Stimulated activated CD4-positive, alpha-beta T cell treated with anti-CD3 and anti-CD28 coated beads, TNF-alpha, amount 100 ng/mL, for 48 hours (primary cell): ENCODE measurements at regions not wholly inside any gene's neighbourhood (a gene's known extent, or its start where the extent isn't known, plus 50 kb on each side); places are given as distances from the start of the nearest gene placed in this dataset.

Experiments used
- DNase-seq, 3 donors: peaks; one replicate each; pipeline ENCODE4 v3.0.0-alpha.2; 2020; ENCODE audit warnings: low read depth in 3 of 3

DNA sequence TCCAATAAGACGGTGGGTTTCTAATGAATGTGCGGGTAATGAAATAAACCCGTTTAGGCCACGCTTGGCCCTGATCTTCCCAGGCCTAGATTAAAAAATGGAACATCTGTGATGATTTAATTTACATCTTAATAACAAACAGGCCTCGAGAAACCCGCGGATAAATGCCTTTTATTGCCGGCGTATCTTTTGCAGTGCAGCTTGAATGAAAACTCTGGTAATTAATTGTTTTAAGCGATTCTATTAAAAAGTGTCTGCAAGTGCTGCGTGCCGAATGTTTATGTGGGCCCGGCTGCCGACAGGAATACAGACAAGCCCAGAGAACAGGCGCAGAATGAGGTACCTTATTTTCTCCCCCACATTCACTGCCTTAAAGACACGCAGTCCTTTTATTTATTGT, 420.7 kb downstream of the MN1 start:
- DNase-seq = no peak

DNA sequence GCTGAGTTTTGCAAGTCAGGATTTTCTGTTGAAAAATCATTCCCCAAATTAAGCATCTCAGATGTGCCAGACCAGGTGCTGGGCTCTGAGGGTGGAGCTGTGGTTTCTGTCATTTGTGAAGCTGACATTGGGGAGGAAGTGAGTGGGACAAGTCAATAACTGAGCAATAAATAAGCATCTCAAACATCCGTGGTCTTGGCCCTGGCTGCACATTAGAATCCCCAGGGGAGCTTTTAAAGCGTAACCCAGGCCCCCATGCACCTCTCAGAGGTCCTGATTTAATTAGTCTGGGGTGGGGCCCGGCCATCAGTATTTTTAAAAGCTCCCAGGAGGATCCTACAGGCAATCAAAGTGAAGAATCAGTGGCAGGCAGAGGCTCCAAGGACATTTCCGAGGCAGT, 420.0 kb downstream of the MN1 start:
- DNase-seq = no peak

DNA sequence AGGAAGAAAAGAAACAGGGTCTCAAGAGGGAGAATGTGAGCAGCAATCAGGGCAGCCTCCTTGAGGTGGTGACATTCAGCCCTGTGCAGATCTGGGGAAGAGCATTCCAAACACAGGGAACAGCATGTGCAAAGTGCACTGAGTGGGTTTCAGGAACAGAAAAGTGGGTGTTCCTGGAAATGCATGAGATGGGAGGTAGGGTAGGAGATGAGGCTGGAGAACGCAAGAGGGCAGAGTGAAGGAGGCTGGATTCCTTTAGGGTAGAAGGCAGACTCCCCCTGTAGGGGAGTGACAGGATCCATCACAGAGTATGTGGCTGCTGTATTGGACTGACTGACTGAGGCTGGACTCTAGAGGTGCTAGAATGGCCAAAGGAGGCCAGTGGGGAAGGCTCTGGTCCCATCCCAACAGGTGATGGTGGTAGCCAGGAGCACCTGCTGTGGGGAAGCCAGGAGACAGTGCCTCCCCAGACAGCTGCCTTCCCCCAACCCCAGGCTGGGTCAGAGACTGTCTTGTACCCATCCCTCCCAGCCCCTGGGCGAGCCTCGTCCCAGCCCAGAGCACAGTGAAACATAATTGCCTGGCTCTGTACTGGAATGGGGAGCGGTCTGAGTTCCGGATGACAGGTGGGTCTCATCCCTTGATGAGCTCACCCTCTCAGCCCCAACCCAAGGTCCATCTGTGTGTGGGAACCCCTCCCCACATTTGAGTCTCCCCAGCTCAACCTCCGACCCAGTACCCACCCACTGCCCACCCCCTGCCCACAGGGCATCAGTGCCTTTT, 419.4 kb downstream of the MN1 start:
- no peak for DNase-seq

DNA sequence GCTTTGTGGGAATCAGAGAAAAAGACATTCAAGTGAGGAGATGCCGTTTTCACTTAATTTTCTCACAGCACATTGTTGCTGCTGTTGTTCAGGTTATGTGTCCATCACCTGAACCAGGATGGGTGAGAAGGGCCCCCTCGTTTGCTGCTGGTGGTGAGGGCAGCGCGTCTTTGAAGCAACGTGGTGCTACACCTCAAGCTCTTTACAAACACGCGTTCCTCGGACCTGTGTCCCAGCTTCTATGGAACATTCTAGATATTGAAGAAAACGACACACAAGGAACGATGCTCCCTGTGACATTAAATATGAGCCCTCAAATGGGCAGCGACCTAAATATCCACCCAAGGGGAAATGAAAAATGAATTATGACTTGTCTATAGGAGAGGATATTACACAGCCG, 418.6 kb downstream of the MN1 start:
- DNase-seq = no peak

DNA sequence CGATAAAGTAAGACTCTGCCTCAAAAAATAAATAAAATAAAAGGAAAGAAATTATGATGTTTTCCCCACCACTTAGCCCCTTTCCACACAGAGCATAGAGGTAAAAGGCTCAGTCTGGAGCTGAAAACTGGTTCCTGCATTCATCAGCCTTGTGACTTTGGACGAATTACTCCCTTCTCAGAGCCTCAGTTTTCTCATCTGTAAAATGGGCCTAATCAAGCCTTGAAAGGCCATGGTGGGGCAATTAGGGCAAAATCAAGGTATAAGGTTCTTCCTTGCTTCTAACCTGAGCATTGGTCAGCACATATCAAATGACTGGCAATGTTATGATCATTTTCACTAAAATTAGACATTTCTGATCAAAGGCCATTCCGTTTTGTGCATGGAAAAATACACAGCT, 417.7 kb downstream of the MN1 start:
- no peak for DNase-seq

DNA sequence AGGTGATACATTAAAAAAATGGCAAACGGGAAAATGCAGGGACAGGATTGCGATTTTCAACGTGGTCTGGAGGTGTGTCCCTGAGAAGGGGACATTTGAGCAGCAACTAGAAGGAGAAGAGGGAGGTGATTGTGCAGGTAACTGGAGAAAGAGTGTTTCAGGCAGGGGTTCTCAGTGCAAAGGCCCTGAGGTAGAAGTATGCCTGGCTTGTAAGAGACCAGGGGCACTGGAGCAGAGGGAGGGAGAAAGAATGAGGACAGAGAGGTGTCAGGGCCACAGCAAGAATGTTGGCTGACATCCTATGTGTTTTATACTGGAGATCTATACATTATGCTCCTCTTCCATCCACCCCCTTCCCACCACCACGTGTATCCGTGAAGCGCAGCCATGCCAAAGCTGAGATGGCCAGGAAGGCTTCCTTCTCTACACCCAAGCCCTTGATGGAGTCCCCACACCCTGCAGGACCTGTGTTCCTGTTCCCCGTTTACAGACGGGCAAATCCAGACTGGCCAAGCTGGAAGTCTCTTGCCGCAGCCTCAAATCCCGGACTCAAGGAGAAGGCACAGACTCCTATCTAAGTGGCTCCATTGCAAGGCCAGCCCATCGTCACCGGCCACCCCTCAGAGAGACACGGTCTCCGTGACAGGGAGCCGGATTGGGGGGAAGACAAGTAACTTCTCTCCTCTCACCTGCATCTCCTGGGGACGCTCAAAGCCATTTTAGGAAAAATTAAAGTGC, 416.1 kb downstream of the MN1 start:
- no peak for DNase-seq

DNA sequence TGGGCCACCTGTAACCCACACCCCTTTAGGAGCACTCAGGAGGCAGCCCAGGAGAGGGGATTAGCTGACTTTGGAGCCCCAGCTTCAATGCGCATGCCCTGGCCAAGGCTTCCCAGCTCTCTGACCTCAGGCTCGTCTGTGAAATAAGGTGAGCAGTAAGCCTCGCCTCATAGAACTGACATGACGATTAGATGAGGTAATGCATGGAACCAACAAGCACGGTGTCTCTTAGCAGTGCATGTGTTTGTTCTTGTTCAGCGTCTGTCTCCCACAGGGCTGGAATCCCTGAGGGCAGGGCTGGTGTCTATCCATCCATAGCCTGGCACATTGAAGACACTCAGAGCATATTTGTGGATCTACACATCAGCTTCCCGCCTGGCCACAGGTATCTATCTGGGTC, 415.4 kb downstream of the MN1 start:
- DNase-seq = no peak

DNA sequence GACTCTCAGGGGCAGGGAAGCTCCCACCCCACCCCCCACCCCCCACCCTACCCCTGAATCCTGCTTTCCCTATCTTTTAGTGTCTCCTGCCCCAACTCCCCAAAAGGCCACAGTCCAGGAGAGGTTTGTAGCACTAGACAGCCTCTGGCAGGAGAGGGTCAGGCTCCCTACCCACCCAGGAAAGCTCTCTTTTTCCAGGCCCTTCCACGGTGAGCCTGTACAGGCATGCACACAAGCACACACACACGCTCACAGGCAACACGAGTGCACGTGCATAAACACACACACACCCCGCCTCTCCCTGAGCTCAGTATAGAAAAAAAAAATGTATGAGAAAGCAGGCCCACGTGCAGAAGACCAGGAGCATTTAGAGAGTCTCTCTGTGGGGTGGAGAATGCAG, 414.0 kb downstream of the MN1 start:
- no peak for DNase-seq

DNA sequence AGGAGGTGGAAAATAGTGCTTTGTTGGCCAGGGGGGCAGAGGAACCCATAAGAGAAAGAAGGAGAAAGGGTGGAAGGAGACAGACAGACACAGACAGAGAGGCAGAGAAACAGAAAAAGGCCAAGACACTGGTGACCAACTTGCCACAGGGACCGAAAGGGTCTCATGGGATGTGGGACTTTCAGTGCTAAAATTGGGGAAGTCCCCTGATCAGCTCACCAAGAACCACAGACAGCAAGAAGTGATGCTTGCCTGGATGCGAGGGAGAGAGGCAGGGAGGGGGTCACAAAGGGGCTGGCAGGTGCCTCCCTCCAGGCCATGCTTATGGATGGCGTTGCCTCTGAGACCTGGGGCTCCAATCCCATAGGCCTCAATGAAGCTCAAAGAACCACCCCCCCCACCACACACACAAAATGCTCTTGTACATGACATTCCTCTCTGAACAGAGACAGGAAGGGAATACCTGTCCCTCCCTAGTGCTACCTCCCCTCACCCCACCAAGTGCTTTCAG, 413.4 kb downstream of the MN1 start:
- no peak for DNase-seq

DNA sequence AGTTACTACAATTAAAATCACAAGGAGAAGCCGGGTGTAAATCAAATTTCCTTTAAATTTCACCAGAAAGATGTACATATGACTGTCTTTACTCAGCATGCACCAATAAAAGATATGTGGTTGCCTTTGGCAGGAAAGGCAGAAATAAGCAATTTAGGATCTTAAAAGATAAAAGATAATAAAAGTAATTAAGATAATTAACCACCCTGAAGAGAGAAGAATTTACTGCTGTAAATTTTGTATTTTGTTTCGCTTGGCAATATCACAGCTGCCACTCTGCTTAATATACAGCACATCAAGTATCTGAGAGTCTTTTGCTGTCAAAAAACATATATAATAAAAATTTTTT, 411.9 kb downstream of the MN1 start:
- DNase-seq = no peak

DNA sequence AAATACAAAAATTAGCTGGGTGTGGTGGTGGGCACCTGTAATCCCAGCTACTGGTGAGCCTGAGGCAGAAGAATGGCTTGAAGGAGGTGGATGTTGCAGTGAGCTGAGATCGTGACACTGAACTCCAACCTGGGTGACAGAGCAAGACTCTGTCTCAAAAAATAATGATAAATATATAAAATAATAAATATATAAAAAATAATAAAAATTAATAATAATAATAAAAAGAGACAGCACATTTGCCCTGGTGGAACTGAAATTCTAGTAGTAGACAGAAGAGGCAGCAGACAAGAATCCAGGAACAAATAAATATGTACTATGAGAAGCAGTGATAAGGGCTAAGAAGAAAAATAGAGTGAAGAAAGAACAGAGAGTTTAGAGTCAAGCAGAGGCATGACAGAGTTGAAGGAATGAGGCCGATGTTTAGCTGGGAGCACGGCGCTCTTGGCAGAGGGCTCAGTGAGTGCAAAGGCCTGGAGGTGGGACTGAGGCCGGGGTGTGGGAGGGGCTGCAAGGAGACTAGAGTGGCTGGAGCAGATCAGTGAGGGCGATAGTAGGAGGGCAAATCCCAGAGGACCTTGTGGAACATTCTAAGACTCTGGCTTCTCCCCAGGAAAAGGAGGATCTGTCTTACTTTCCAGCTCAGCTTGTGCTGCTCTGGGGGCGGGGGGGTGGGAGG, 410.3 kb downstream of the MN1 start:
- DNase-seq = no peak

DNA sequence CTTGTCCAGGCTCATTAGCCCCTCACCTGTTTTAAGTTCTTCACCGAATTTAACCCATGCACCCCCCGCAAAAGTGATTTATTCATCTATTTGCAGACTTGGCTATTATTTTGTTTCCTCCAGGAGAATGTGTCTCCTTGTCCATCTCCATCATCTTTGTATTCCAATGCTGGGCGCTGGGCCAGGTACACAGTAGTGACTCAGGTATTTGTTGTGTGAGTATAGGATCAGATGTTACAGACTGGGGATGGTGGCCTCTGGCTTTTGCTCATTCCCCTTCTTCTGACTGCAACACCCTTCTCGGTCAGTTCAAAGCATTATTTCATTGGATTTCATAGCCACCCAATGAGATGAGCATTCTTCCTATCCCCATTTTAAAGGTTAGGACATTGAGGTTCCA, 408.2 kb downstream of the MN1 start:
- DNase-seq = no peak

DNA sequence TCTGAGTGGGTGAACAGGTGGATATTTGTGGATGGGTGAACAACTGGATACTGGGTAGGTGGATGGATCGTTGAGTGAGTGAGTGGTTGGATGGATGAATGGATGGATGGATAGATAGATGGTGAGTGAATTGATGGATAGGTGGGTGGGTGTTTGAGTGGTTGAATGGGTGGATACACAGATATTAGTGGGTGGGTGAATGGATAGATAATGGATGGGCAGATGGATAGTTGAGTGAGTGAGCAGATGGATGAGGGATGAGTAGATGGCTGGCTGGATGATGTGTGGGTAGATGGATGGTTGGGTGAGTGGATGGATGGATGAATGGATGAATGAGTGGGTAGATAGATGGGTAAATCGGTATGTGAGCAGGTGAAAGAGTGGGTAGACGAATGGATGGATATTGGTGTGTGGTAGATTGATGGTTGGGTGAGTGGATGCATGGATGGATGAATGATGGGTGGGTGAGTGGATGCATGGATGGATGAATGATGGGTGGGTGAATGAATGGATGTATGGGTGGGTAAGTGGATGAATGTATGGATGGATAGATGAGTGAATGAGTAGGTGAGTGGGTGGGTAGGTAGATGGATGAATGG, 406.7 kb downstream of the MN1 start:
- no peak for DNase-seq

DNA sequence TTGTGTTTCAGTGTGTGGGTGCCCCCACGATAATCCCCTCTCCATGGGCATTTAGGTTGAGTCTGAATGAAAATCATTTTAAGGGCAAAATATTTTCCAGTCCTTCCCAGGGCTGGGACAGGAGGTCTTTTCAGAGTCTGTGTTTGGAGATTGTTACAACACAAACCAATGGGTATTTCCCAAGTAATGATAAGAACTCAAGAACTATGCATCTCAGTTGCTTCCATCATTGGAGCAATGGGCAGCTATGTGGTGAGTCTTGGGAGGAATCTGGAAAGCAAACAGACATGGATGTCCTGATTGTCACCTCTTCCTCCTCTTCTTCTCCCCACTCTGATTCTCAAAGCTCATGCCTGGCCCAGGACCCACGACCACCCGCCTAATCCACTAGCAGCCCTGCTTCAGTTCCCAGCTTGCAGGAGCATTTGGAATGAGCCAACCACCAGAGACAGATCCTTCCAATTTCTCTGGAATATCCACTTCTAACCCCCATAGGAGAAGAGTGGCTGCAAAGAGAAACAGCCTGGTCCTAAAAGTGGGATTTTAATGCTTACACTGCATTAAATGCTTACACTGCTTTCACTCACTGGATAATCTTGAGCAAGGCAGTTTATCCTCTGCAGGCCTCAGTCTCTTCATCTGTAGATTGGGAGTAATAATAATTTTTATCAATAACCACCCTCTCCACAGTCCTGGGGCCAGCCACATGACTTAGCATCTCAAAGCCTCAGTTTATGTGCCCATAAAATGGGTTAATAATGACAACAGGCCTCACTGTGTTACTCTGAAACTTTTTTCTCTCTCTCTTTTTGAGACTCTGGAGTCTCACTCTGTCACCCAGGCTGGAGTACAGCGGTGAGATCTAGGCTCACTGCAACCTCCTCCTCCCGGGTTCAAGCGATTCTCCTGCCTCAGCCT, 404.3 kb downstream of the MN1 start:
- DNase-seq = no peak

DNA sequence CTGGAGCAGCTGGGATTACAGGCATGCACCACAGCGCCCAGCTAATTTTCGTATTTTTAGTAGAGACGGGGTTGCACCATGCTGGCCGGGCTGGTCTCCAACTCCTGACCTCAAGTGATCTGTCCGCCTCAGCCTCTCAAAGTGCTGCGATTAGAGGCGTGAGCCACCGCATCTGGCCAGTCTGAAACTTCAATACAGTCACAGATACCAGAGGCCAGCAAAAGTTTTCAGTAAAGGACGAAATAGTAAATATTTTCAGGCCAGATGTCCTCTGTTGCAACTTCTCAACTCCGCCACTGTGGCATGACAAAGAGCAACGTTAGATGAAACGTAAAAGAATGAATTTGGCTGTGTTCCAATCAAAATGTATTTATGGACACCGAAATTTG, 403.6 kb downstream of the MN1 start:
- DNase-seq = no peak

DNA sequence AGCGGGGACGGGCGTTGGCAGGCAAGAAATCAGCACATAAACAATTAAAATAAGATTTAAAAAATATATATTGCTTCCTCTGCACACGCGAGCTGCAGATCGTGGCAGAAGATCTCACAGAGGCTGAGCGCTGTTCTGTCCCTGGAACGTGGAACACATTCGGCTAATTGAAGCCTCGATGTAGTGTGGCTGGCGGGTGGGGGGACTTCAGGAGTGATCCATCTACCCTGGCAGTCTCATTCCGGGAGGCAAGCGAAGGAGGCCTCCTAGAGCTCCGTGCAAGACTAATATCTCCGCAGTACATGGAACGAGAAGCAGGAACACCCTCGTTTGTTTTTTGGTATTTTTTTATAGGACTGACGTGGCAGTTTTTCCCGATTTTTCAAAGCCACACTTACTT, 402.4 kb downstream of the MN1 start:
- DNase-seq = no peak

DNA sequence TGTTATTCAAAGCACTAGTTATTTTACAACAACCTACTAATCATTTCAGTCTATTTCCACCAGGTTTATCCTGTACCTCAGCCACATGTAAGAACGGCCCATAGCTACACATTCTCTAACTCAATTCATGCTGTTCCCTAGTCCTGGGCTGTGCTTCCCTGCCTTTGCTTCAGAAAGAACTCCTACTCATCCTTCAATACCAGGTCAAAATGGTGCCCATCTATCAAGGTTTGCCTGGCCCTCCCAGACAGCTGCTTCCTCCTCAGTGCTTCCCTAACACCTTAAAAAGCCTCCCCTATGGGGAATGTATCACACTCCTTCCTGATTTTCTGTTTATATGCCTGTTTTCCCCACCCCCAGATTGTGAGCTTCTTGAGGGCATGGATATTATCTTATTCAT, 400.7 kb downstream of the MN1 start:
- DNase-seq = no peak

DNA sequence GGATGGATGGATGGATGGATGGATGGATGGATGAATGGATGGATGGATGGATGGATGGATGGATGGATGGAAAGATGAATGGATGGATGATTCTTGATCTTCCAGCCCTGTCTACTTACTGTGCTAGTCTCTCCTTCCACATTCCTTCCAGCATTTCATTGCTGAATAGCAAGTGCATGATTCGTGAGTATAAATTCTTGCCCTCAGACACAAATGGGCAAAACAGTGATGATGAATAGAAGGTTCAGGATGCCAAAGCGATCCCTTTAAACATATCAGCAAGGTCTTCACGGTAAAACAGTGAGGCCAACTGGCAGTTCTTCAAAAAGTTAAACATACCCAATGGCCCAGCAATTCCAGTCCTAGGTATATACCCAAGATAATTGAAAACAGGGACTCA, 400.2 kb downstream of the MN1 start:
- no peak for DNase-seq

DNA sequence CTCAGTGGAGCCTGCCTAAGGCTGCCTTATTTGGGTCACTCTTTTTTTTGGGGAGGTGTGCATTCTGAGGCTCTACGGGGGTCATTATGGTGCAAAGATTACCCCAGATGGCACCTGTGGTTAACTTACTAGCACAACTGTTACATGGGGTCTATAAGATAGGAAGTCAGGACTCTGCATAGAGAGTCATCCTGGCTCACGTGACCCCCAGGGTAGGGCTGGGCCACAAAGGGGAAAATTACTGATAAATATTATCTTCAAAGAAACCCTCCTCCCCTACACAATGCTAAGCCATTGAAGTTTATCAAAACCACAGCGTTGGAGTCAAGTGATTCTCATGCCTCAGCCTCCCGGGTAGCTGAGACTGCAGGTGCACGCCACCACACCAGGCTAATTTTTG, 397.1 kb downstream of the MN1 start:
- DNase-seq = no peak

DNA sequence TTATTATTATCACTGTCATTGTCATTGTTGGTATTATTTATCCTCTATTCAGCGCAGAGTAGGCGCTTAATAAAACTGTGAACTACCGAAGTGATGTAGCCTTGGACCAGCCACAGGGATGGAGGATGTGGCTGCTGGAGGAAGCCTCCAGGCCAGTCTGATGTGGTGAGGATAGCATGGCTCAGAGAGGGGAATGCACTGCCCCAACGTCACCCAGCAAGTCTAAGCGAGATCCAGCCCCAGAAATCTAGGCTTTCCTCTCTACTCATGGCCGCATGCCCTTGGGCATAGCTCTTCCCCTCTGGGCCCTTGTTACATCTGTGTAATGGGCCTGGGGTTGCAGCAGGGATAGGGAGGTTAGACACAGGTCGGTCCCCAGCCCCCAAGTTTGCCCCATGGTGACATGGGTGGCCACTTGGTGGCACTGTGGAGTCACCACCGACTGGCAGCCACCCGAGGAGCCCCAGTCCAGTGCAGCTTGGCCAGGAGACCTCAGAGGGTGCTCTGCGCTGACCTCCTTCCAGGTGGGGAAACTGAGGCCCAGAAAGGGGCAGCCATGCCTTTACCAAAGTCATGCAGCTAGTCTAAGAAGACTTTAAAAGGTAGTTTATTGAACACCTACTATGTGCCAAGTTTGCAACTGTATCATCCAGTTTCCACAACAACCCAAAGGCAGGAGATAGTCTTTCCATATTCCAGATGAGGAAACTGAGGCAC, 395.7 kb downstream of the MN1 start:
- peak in 1 of 3 donors; percentile 31 for DNase-seq

DNA sequence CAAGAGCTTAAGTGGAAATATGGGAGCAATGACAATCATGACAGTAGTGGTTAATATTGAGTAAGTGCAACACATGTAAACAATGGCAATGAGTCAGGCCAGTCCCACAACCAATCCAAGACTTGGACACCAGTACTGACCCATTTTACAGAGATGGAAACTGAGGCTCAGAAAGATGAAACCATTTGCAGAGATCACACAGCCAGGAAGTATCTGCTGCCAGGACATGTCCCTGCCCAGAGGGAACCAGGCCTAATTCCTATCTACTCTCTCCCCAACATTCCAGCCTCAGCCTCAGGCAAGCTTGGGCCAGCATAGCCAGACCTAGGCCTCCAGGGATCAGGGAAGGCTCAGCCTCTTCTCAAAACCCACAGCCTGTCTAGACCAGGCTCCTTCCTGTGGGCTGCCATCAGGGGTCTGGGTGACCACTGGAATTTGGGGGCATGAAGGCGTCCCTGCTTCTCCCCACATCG, 395.1 kb downstream of the MN1 start:
- no peak for DNase-seq
